ENCODE measurements at regions not wholly inside any gene's neighbourhood (a gene's known extent, or its start where the extent isn't known, plus 50 kb on each side); places are given as distances from the start of the nearest gene placed in this dataset.

DNA sequence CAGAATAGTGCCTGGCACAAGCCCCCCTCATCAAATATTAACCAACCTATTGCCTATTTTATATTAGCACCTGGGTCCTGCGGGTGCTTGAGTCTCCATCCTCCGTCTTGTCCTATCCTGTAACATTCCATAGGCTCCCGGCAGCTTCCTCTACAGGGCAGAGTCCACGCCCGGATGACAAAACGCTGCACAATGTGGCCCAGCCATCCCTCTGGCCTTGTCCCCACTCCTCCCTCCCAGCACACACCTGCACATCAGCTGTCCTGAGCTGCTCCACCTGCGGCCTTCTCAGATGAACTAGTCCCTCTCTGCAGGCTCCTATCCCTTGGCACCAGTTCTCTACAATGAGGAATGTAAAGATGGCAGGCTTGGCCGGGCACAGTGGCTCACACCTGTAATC is 153.5 kb upstream of the PDE1C start:
- Histone ChIP-seq H4K20me1 (ENCODE audit: control insufficient read depth, insufficient read depth) (no peaks in the 10 kb centered on the region), H3K4me2 (ENCODE audit: control insufficient read depth, insufficient read depth) (no peak overlapping the region), H3K9ac (ENCODE audit: control insufficient read depth, insufficient read depth, low read length) (no peak overlapping the region), H3K27me3 (replicated peaks in 1 of 2; ENCODE audit: control insufficient read depth in 2 of 2, insufficient read depth in 2 of 2, low read length in 1 of 2) (no peaks in the 10 kb centered on the region), H3K36me3 (ENCODE audit: control insufficient read depth in 2 of 2, insufficient read depth in 2 of 2, low read length in 1 of 2) (no peaks in the 10 kb centered on the region), H3K27ac (ENCODE audit: control insufficient read depth, insufficient read depth) (no peak overlapping the region), H2AFZ (ENCODE audit: control insufficient read depth, low read depth, low read length) (no peak overlapping the region), H3K79me2 (ENCODE audit: control insufficient read depth, insufficient read depth, low read length) (no peaks in the 10 kb centered on the region), H3K4me3 (no peak overlapping the region), H3K9me3 (replicated peaks; ENCODE audit: control insufficient read depth, insufficient read depth, low read length) (no peaks in the 10 kb centered on the region; the same call in 2 of the 3 replicates), H3K4me1 (ENCODE audit: control insufficient read depth, insufficient read depth, low read length) (no peaks in the 10 kb centered on the region)
- BruUV-seq (replicated peaks): no TSS peak
- intact Hi-C loops (cut with micrococcal nuclease; ENCODE audit: unreplicated experiment): no loop called here
- TF ChIP-seq CHD4 (IDR thresholded peaks at IDR 0.05) (no peak), LARP7 (IDR thresholded peaks at IDR 0.05) (no peak), WRNIP1 (IDR thresholded peaks at IDR 0.05; ENCODE audit: borderline replicate concordance, low read depth, low read length) (no peak), CREB1 (IDR thresholded peaks at IDR 0.05; ENCODE audit: low read depth) (no peak), POLR2A (IDR thresholded peaks at IDR 0.05; ENCODE audit: low read depth, low read length) (no peak), MEF2A (IDR thresholded peaks at IDR 0.05; ENCODE audit: insufficient read depth, low read depth, low read length) (no peak), PML (IDR thresholded peaks at IDR 0.05; ENCODE audit: low read length) (no peak)
- TF ChIP-seq, protein P1, sequence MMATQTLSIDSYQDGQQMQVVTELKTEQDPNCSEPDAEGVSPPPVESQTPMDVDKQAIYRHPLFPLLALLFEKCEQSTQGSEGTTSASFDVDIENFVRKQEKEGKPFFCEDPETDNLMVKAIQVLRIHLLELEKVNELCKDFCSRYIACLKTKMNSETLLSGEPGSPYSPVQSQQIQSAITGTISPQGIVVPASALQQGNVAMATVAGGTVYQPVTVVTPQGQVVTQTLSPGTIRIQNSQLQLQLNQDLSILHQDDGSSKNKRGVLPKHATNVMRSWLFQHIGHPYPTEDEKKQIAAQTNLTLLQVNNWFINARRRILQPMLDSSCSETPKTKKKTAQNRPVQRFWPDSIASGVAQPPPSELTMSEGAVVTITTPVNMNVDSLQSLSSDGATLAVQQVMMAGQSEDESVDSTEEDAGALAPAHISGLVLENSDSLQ (IDR thresholded peaks at IDR 0.05): no peak
- SMC1A ChIA-PET (ENCODE audit: uncharacterized antibody, unreplicated experiment): no interaction called here
- DNase-seq (ENCODE audit: low read depth, low spot score) (no peak), ATAC-seq (no peak), FAIRE-seq (no peak)
- in situ Hi-C loops (cut with MboI): no loop called here
- POLR2A ChIA-PET: interaction anchor here (0.7 kb wide), 1 partner anchor 26 kb away, joined by 3 read pairs; no protein-coding TSS in a partner anchor
- 48% methylated on average over 8 of the region's 8 CpGs for WGBS (ENCODE audit: insufficient coverage, insufficient replicate concordance, low lambda C conversion rate, missing lambda C conversion rate)
- CTCF ChIA-PET: interaction anchor here (3.7 kb wide), 1 partner anchor 13 kb away, joined by 43 read pairs; no protein-coding TSS in a partner anchor
- RAD21 ChIA-PET (ENCODE audit: unreplicated experiment): interaction anchor here (1.3 kb wide), 1 partner anchor 12 kb away, joined by 4 read pairs; no protein-coding TSS in a partner anchor
